HFFc6 (cell line): ENCODE measurements at regions not wholly inside any gene's neighbourhood (a gene's known extent, or its start where the extent isn't known, plus 50 kb on each side); places are given as distances from the start of the nearest gene placed in this dataset.
A peak's percentile ranks its signal among the peaks of the same experiment; 100 is the strongest.

Source experiments
- DNase-seq: peaks from one replicate; pipeline ENCODE4 v3.0.0-alpha.2; 2018
- H3K27ac Mint-ChIP-seq: 2 replicates; pipeline ENCODE4 v1.8.0; 2020; ENCODE audit warnings: mild to moderate bottlenecking, mixed read lengths
- H3K27me3 Mint-ChIP-seq: 2 replicates; pipeline ENCODE4 v1.8.0; 2021; ENCODE audit warnings: mild to moderate bottlenecking, moderate library complexity, mixed read lengths; ENCODE audit not compliant: insufficient read depth
- H3K36me3 Mint-ChIP-seq: 2 replicates; pipeline ENCODE4 v1.8.0; 2021; ENCODE audit warnings: low read depth, mixed read lengths
- H3K4me1 Mint-ChIP-seq: 2 replicates; pipeline ENCODE4 v1.8.0; 2020; ENCODE audit warnings: low read depth, mixed read lengths
- H3K4me3 Mint-ChIP-seq: 2 replicates; pipeline ENCODE4 v1.8.0; 2020; ENCODE audit warnings: mild to moderate bottlenecking, moderate library complexity, mixed read lengths
- H3K9me3 Mint-ChIP-seq: 2 replicates; pipeline ENCODE4 v1.8.0; 2020; ENCODE audit warnings: mild to moderate bottlenecking, mixed read lengths
- TF ChIP-seq, protein P1 (sequence below): fragments of 200-600 bp; sonication (generic); IDR thresholded peaks from 2 replicates; pipeline ENCODE4 v1.5.0; 2021; ENCODE audit warnings: antibody characterized with exemption, mild to moderate bottlenecking

GRCh38 chr20:53872081-53872541, 198.3 kb downstream of the BCAS1 start:
- TF ChIP-seq, protein P1, sequence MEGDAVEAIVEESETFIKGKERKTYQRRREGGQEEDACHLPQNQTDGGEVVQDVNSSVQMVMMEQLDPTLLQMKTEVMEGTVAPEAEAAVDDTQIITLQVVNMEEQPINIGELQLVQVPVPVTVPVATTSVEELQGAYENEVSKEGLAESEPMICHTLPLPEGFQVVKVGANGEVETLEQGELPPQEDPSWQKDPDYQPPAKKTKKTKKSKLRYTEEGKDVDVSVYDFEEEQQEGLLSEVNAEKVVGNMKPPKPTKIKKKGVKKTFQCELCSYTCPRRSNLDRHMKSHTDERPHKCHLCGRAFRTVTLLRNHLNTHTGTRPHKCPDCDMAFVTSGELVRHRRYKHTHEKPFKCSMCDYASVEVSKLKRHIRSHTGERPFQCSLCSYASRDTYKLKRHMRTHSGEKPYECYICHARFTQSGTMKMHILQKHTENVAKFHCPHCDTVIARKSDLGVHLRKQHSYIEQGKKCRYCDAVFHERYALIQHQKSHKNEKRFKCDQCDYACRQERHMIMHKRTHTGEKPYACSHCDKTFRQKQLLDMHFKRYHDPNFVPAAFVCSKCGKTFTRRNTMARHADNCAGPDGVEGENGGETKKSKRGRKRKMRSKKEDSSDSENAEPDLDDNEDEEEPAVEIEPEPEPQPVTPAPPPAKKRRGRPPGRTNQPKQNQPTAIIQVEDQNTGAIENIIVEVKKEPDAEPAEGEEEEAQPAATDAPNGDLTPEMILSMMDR, result no peak
- peaks cover 46% of the 10 kb centered on the region for H3K4me1 Mint-ChIP-seq
- peak overlapping the region; percentile 18 for H3K4me3 Mint-ChIP-seq
- H3K36me3 Mint-ChIP-seq, result no peaks in the 10 kb centered on the region
- peaks cover 1% of the 10 kb centered on the region; the same call in 1 of the 2 replicates for H3K27me3 Mint-ChIP-seq
- H3K27ac Mint-ChIP-seq, result peak overlapping the region; percentile 79
- H3K9me3 Mint-ChIP-seq, result no peaks in the 10 kb centered on the region
- DNase-seq, result no peak

DNA sequence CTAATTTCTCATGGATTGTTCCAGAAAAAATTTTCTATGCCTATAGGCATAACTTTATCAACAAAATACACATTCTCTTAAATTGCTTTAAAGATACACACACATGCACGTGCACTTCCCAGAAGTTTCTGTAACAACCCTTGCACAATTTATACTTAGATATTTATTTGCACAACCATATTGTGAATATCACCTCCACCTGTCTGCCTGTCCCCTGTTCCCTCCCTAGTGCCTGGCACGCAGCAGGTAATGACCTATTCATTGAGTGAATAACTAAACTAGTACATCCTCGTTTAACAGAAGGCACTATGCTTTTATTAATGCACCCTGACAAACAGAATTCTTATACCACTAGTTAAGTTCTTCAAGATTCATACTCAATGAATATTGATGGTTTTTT, 198.9 kb downstream of the BCAS1 start:
- peak overlapping the region; percentile 79; the same call in 1 of the 2 replicates for H3K27ac Mint-ChIP-seq
- DNase-seq, result no peak
- peaks cover 1% of the 10 kb centered on the region; the same call in 1 of the 2 replicates for H3K27me3 Mint-ChIP-seq
- H3K36me3 Mint-ChIP-seq, result no peaks in the 10 kb centered on the region
- no peak overlapping the region for H3K4me3 Mint-ChIP-seq
- H3K4me1 Mint-ChIP-seq, result peaks cover 52% of the 10 kb centered on the region
- H3K9me3 Mint-ChIP-seq, result no peaks in the 10 kb centered on the region
- TF ChIP-seq, protein P1, result no peak

- Mint-ChIP-seq H3K9me3 (no peaks in the 10 kb centered on the region), H3K4me1 (peaks cover 61% of the 10 kb centered on the region), H3K4me3 (no peak overlapping the region), H3K27me3 (peaks cover 1% of the 10 kb centered on the region; the same call in 1 of the 2 replicates), H3K27ac (0 out of 2 replicates have a peak overlapping the region, but pooled peaks have one; percentile 16), H3K36me3 (no peaks in the 10 kb centered on the region)
- TF ChIP-seq, protein P1, result no peak
- no peak for DNase-seq
Measured at GRCh38 chr20:53870426-53871315, 199.7 kb downstream of the BCAS1 start.

GRCh38 chr20:53869466-53870258, 200.7 kb downstream of the BCAS1 start:
- Mint-ChIP-seq H3K27ac (peak overlapping the region; percentile 51), H3K27me3 (peaks cover 1% of the 10 kb centered on the region; the same call in 1 of the 2 replicates), H3K9me3 (no peaks in the 10 kb centered on the region), H3K4me1 (peaks cover 71% of the 10 kb centered on the region), H3K36me3 (no peaks in the 10 kb centered on the region), H3K4me3 (no peak overlapping the region)
- peak; percentile 53 for DNase-seq
- TF ChIP-seq, protein P1, result peak; percentile 88

DNA sequence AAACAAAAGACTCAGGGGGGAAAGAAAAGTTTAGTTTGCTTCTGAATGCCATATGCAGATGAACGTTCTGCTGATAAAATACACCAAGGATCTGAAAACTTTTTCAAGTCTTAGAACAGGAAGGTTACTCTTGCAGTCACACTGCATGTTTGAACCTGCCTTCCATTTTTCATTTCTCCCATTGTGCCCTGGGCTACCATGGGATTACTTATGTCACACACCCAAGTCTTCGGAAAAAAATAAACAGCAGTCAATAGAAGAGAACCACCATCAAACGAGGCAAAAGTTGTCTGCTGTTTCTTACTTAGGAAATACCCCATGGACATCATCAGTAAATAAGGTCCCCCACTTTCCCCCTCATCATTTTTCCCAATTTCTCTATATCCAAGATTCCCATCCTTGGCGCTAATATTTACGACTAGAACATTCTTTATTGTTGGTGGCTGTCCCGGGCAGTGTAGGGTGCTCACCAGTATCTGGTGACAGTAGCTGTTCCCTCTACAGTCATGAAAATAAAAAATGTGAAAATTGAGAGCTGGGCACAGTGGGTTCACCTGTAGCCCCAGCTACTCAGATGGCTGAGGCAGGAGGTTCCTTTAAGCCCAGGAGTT, 202.5 kb downstream of the BCAS1 start:
- Mint-ChIP-seq H3K27me3 (peaks cover 1% of the 10 kb centered on the region; the same call in 1 of the 2 replicates), H3K4me1 (peaks cover 78% of the 10 kb centered on the region), H3K27ac (peak overlapping the region; percentile 94), H3K4me3 (no peak overlapping the region), H3K36me3 (no peaks in the 10 kb centered on the region), H3K9me3 (no peaks in the 10 kb centered on the region)
- no peak for DNase-seq
- TF ChIP-seq, protein P1, result no peak
